Neural cell (in vitro differentiated cells): ENCODE measurements at regions not wholly inside any gene's neighbourhood (a gene's known extent, or its start where the extent isn't known, plus 50 kb on each side); places are given as distances from the start of the nearest gene placed in this dataset.

ENCODE experiments used
- H2AFZ ChIP-seq: fragments of 200-600, 300-800 bp; sonication (generic), shearing (Covaris generic); 2 replicates; pipeline ENCODE4 v1.6.0; 2014; ENCODE audit warnings: low read depth, mild to moderate bottlenecking, antibody characterized with exemption, low read length, moderate library complexity
- H3F3A ChIP-seq: fragments of 200-600 bp; shearing (Covaris generic); 2 replicates; pipeline ENCODE4 v1.6.1; 2016; ENCODE audit warnings: mild to moderate bottlenecking, moderate library complexity, mixed read lengths, antibody characterized with exemption, low read length; ENCODE audit not compliant: insufficient read depth, poor library complexity, severe bottlenecking
- H3K27ac ChIP-seq: fragments of 200-600, 300-800 bp; sonication (generic), shearing (Covaris generic); 2 replicates; pipeline ENCODE4 v1.5.1; 2014; ENCODE audit warnings: mild to moderate bottlenecking, low read length, moderate library complexity
- H3K27me3 ChIP-seq: fragments of 300-800, 200-600 bp; sonication (generic), shearing (Covaris generic); 2 replicates; pipeline ENCODE4 v1.6.0; 2014; ENCODE audit warnings: mild to moderate bottlenecking, low read depth, low read length, moderate library complexity; ENCODE audit not compliant: insufficient read depth
- H3K36me3 ChIP-seq: fragments of 300-800, 200-600 bp; sonication (generic), shearing (Covaris generic); 2 replicates; pipeline ENCODE4 v1.5.1; 2014; ENCODE audit warnings: mild to moderate bottlenecking, antibody characterized with exemption, low read length, moderate library complexity; ENCODE audit not compliant: insufficient read depth
- H3K4me2 ChIP-seq: fragments of 300-800, 200-600 bp; sonication (generic), shearing (Covaris generic); 2 replicates; pipeline ENCODE4 v1.6.0; 2014; ENCODE audit warnings: mild to moderate bottlenecking, low read length
- H3K4me3 ChIP-seq: fragments of 300-800, 200-600 bp; sonication (generic), shearing (Covaris generic); 2 replicates; pipeline ENCODE4 v1.5.1; 2014; ENCODE audit warnings: mild to moderate bottlenecking, low read length, moderate library complexity
- H3K79me2 ChIP-seq: fragments of 200-600 bp; shearing (Covaris generic); replicated peaks from 2 replicates; pipeline ENCODE4 v1.6.0; 2014; ENCODE audit warnings: mild to moderate bottlenecking, low read length, moderate library complexity; ENCODE audit not compliant: insufficient read depth
- H3K9ac ChIP-seq: fragments of 300-800, 200-600 bp; sonication (generic), shearing (Covaris generic); 2 replicates; pipeline ENCODE4 v1.6.1; 2016; ENCODE audit warnings: mild to moderate bottlenecking, low read length, mixed read lengths
- H3K9me2 ChIP-seq: fragments of 200-600 bp; shearing (Covaris generic); 2 replicates; pipeline ENCODE4 v1.6.1; 2016; ENCODE audit warnings: mild to moderate bottlenecking, low read length, mixed read lengths; ENCODE audit not compliant: insufficient read depth
- H3K9me3 ChIP-seq: fragments of 200-600, 300-800 bp; sonication (generic), shearing (Covaris generic); 2 replicates; pipeline ENCODE4 v1.6.1; 2016; ENCODE audit warnings: mild to moderate bottlenecking, mixed run types, low read length, moderate library complexity, mixed read lengths
- H4K20me1 ChIP-seq: fragments of 200-600 bp; shearing (Covaris generic); 2 replicates; pipeline ENCODE4 v1.6.1; 2016; ENCODE audit warnings: mild to moderate bottlenecking, mixed run types; ENCODE audit not compliant: insufficient read depth
- EP300 ChIP-seq: fragments of 450-650 bp; conservative IDR thresholded peaks from 2 replicates; pipeline ENCODE4 v1.6.1; 2014; ENCODE audit warnings: antibody characterized with exemption, mild to moderate bottlenecking, moderate library complexity; ENCODE audit not compliant: poor library complexity, severe bottlenecking
- EZH2 ChIP-seq: fragments of 200-600, 300-800 bp; shearing (Covaris generic), sonication (generic); IDR thresholded peaks from 2 replicates; pipeline ENCODE4 v1.6.1; 2014; ENCODE audit warnings: antibody characterized with exemption, low read length, borderline replicate concordance, mild to moderate bottlenecking; ENCODE audit not compliant: insufficient read depth, poor library complexity, severe bottlenecking
- MXI1 ChIP-seq: fragments of 450-650 bp; conservative IDR thresholded peaks from 2 replicates; pipeline ENCODE4 v1.6.1; 2014; ENCODE audit warnings: antibody characterized with exemption, mild to moderate bottlenecking; ENCODE audit not compliant: poor library complexity, severe bottlenecking
- POLR2AphosphoS5 ChIP-seq: IDR thresholded peaks from 2 replicates; pipeline ENCODE4 v1.6.1; 2012
- RAD21 ChIP-seq: fragments of 450-650 bp; conservative IDR thresholded peaks from 2 replicates; pipeline ENCODE4 v1.6.1; 2014; ENCODE audit warnings: antibody characterized with exemption, mild to moderate bottlenecking, moderate library complexity
- SMC3 ChIP-seq: fragments of 450-650 bp; conservative IDR thresholded peaks from 2 replicates; pipeline ENCODE4 v1.6.1; 2014; ENCODE audit warnings: antibody characterized with exemption, mild to moderate bottlenecking, moderate library complexity; ENCODE audit not compliant: poor library complexity
- TAF1 ChIP-seq: IDR thresholded peaks from 2 replicates; pipeline ENCODE4 v1.6.1; 2012; ENCODE audit warnings: low read depth
- TF ChIP-seq, protein P1 (sequence below): IDR thresholded peaks from 2 replicates; pipeline ENCODE4 v1.6.1; 2012; ENCODE audit warnings: borderline replicate concordance
- TF ChIP-seq, protein P2 (sequence below): fragments of 450-650 bp; IDR thresholded peaks from 2 replicates; pipeline ENCODE4 v1.5.1; 2014; ENCODE audit warnings: antibody characterized with exemption, mild to moderate bottlenecking, moderate library complexity; ENCODE audit not compliant: poor library complexity, severe bottlenecking

DNA sequence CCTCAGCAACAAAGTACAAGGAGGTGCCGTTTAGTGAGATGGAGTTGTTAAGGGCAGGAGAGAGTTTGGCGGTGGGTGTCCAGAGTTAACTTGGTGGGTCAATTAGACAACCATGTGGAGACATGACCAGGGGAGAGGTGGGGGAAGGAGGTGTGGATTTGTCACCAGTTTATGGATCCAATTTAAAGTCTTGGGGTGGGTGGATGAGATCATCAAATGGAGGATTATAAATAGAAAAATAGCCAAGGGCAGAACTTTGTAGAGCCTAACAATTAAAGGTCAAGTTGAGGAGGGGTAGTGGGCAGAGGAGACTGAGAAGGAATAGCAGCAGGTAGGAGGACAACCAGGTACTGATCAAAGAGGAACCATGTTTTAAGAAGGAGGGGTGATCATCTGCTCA is 108.7 kb upstream of the IL12B start:
- no peak overlapping the region for H3K4me2 ChIP-seq
- H3K9me3 ChIP-seq: no peaks in the 10 kb centered on the region
- no peak overlapping the region for H3K4me3 ChIP-seq
- H3K9ac ChIP-seq: no peak overlapping the region
- H4K20me1 ChIP-seq: no peaks in the 10 kb centered on the region
- H3K79me2 ChIP-seq: no peaks in the 10 kb centered on the region
- no peak for TF ChIP-seq RAD21
- TF ChIP-seq MXI1: no peak
- no peak for TF ChIP-seq EZH2
- TF ChIP-seq, protein P1, sequence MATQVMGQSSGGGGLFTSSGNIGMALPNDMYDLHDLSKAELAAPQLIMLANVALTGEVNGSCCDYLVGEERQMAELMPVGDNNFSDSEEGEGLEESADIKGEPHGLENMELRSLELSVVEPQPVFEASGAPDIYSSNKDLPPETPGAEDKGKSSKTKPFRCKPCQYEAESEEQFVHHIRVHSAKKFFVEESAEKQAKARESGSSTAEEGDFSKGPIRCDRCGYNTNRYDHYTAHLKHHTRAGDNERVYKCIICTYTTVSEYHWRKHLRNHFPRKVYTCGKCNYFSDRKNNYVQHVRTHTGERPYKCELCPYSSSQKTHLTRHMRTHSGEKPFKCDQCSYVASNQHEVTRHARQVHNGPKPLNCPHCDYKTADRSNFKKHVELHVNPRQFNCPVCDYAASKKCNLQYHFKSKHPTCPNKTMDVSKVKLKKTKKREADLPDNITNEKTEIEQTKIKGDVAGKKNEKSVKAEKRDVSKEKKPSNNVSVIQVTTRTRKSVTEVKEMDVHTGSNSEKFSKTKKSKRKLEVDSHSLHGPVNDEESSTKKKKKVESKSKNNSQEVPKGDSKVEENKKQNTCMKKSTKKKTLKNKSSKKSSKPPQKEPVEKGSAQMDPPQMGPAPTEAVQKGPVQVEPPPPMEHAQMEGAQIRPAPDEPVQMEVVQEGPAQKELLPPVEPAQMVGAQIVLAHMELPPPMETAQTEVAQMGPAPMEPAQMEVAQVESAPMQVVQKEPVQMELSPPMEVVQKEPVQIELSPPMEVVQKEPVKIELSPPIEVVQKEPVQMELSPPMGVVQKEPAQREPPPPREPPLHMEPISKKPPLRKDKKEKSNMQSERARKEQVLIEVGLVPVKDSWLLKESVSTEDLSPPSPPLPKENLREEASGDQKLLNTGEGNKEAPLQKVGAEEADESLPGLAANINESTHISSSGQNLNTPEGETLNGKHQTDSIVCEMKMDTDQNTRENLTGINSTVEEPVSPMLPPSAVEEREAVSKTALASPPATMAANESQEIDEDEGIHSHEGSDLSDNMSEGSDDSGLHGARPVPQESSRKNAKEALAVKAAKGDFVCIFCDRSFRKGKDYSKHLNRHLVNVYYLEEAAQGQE: no peak
- no peak for TF ChIP-seq POLR2AphosphoS5
- no peak for TF ChIP-seq EP300
- TF ChIP-seq, protein P2, sequence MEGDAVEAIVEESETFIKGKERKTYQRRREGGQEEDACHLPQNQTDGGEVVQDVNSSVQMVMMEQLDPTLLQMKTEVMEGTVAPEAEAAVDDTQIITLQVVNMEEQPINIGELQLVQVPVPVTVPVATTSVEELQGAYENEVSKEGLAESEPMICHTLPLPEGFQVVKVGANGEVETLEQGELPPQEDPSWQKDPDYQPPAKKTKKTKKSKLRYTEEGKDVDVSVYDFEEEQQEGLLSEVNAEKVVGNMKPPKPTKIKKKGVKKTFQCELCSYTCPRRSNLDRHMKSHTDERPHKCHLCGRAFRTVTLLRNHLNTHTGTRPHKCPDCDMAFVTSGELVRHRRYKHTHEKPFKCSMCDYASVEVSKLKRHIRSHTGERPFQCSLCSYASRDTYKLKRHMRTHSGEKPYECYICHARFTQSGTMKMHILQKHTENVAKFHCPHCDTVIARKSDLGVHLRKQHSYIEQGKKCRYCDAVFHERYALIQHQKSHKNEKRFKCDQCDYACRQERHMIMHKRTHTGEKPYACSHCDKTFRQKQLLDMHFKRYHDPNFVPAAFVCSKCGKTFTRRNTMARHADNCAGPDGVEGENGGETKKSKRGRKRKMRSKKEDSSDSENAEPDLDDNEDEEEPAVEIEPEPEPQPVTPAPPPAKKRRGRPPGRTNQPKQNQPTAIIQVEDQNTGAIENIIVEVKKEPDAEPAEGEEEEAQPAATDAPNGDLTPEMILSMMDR: no peak
- TF ChIP-seq SMC3: no peak
- no peak for TF ChIP-seq TAF1
- no peaks in the 10 kb centered on the region for H3K27me3 ChIP-seq
- H3K9me2 ChIP-seq: no peaks in the 10 kb centered on the region
- no peak overlapping the region for H2AFZ ChIP-seq
- no peaks in the 10 kb centered on the region for H3F3A ChIP-seq
- no peaks in the 10 kb centered on the region for H3K36me3 ChIP-seq
- no peak overlapping the region for H3K27ac ChIP-seq

DNA sequence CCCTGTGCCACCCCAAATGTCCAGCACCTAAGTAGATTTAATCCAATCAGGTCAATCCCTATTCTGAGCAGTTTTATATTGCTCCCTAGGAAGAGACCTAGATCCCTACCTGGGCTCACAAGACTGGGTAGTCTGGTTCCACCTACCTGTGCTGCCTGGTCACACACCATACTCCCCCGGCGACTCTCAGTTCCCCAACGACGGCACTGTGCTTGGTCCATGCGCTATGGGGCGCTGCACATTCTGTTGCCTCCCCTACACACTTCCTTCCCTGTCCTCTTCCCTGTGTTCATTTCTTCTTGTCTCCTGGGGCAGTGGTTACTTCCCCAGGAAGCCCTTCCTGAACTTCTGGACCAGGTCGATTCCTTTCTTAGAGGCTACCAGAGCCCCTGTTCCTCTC is 109.9 kb upstream of the IL12B start:
- Histone ChIP-seq H3K4me2 (no peak overlapping the region), H3K9me2 (no peaks in the 10 kb centered on the region), H4K20me1 (no peaks in the 10 kb centered on the region), H3K9ac (no peak overlapping the region), H3F3A (no peaks in the 10 kb centered on the region), H3K79me2 (no peaks in the 10 kb centered on the region), H3K4me3 (no peak overlapping the region), H3K27me3 (no peaks in the 10 kb centered on the region), H3K36me3 (no peaks in the 10 kb centered on the region), H2AFZ (no peak overlapping the region), H3K9me3 (no peaks in the 10 kb centered on the region), H3K27ac (no peak overlapping the region)
- TF ChIP-seq EZH2 (no peak), TAF1 (no peak), EP300 (no peak), MXI1 (no peak), RAD21 (no peak), POLR2AphosphoS5 (no peak), SMC3 (no peak)
- TF ChIP-seq, protein P2: no peak
- TF ChIP-seq, protein P1: no peak
